GM19035 (cell line): ENCODE measurements at regions not wholly inside any gene's neighbourhood (a gene's known extent, or its start where the extent isn't known, plus 50 kb on each side); places are given as distances from the start of the nearest gene placed in this dataset.
A peak's percentile ranks its signal among the peaks of the same experiment; 100 is the strongest.
"Not testable (repeated sequence)": the region's sequence is repeated elsewhere in the genome, so short reads cannot be mapped to it uniquely, and the experiment has no call there.

Source experiments
- ATAC-seq: cut with Tn5 transposase; IDR thresholded peaks from one replicate; pipeline ENCODE4 v1.9.1; 2021; ENCODE audit not compliant: unreplicated experiment

GRCh38 chr17:30713805-30714204, 110.7 kb downstream of the CRLF3 start:
- ATAC-seq: not testable (repeated sequence)

- ATAC-seq: not testable (repeated sequence)
Measured at GRCh38 chr17:30712859-30713258, 111.6 kb downstream of the CRLF3 start.

GRCh38 chr17:30711626-30712507, 112.6 kb downstream of the CRLF3 start:
- ATAC-seq: not testable (repeated sequence)

- ATAC-seq: not testable (repeated sequence)
Measured at GRCh38 chr17:30711176-30711575, 113.3 kb downstream of the CRLF3 start.

GRCh38 chr17:30710276-30711088, 114.0 kb downstream of the CRLF3 start:
- not testable (repeated sequence) for ATAC-seq

GRCh38 chr17:30709561-30710275, 114.8 kb downstream of the CRLF3 start:
- ATAC-seq: not testable (repeated sequence)

GRCh38 chr17:30709096-30709495, 115.4 kb downstream of the CRLF3 start:
- ATAC-seq: peak; percentile 13

- peak; percentile 64 for ATAC-seq
Measured at GRCh38 chr17:30708241-30709078, 116.0 kb downstream of the CRLF3 start.

GRCh38 chr17:30707724-30708240, 116.7 kb downstream of the CRLF3 start:
- not testable (repeated sequence) for ATAC-seq

GRCh38 chr17:30706461-30707335, 117.8 kb downstream of the CRLF3 start:
- ATAC-seq: not testable (repeated sequence)

GRCh38 chr17:30706004-30706403, 118.5 kb downstream of the CRLF3 start:
- ATAC-seq: not testable (repeated sequence)

GRCh38 chr17:30701498-30701989, 122.9 kb downstream of the CRLF3 start:
- no peak for ATAC-seq

GRCh38 chr17:30700833-30701232, 123.7 kb downstream of the CRLF3 start:
- not testable (repeated sequence) for ATAC-seq

GRCh38 chr17:30697619-30698460, 126.7 kb downstream of the CRLF3 start:
- not testable (repeated sequence) for ATAC-seq

- ATAC-seq: no peak
Measured at GRCh38 chr17:30696234-30696633, 128.3 kb downstream of the CRLF3 start.

- not testable (repeated sequence) for ATAC-seq
Measured at GRCh38 chr17:30695265-30695811, 129.2 kb downstream of the CRLF3 start.

- ATAC-seq: not testable (repeated sequence)
Measured at GRCh38 chr17:30693772-30694171, 130.7 kb downstream of the CRLF3 start.
